ENCODE measurements at regions not wholly inside any gene's neighbourhood (a gene's known extent, or its start where the extent isn't known, plus 50 kb on each side); places are given as distances from the start of the nearest gene placed in this dataset.
"Not testable (repeated sequence)": the region's sequence is repeated elsewhere in the genome, so short reads cannot be mapped to it uniquely, and the experiment has no call there.

- ATAC-seq, result not testable (repeated sequence)
These were observed 109.3 kb downstream of the GTF2IRD2B start for GRCh38 chr7:75201606-75202079.

GRCh38 chr7:75205367-75206085, 113.1 kb downstream of the GTF2IRD2B start:
- ATAC-seq, result not testable (repeated sequence)

- ATAC-seq, result not testable (repeated sequence)
These were observed 123.1 kb downstream of the GTF2IRD2B start for GRCh38 chr7:75215460-75215859.

- ATAC-seq, result not testable (repeated sequence)
These were observed 124.6 kb downstream of the GTF2IRD2B start for GRCh38 chr7:75216963-75217362.

GRCh38 chr7:75226102-75226501, 133.7 kb downstream of the GTF2IRD2B start:
- not testable (repeated sequence) for ATAC-seq

GRCh38 chr7:75229558-75229957, 137.2 kb downstream of the GTF2IRD2B start:
- not testable (repeated sequence) for ATAC-seq

- ATAC-seq, result not testable (repeated sequence)
These were observed 138.2 kb downstream of the GTF2IRD2B start for GRCh38 chr7:75230558-75230957.

- not testable (repeated sequence) for ATAC-seq
These were observed 142.9 kb downstream of the GTF2IRD2B start for GRCh38 chr7:75235092-75235826.

GRCh38 chr7:75235827-75236167, 143.4 kb downstream of the GTF2IRD2B start:
- not testable (repeated sequence) for ATAC-seq

GRCh38 chr7:75237255-75238187, 145.1 kb downstream of the GTF2IRD2B start:
- peak; percentile 94 to 95 for ATAC-seq

- ATAC-seq, result not testable (repeated sequence)
These were observed 145.9 kb downstream of the GTF2IRD2B start for GRCh38 chr7:75238309-75238708.

GRCh38 chr7:75243638-75244037, 151.2 kb downstream of the GTF2IRD2B start:
- not testable (repeated sequence) for ATAC-seq

- ATAC-seq, result not testable (repeated sequence)
These were observed 147.2 kb upstream of the TRIM73 start for GRCh38 chr7:75248216-75248615.

- ATAC-seq, result not testable (repeated sequence)
These were observed 141.2 kb upstream of the TRIM73 start for GRCh38 chr7:75254238-75254637.

- not testable (repeated sequence) for ATAC-seq
These were observed 138.0 kb upstream of the TRIM73 start for GRCh38 chr7:75257442-75257841.

GRCh38 chr7:75259454-75260003, 135.9 kb upstream of the TRIM73 start:
- not testable (repeated sequence) for ATAC-seq

GRCh38 chr7:75261660-75262059, 133.8 kb upstream of the TRIM73 start:
- ATAC-seq, result not testable (repeated sequence)

GRCh38 chr7:75268158-75268557, 127.3 kb upstream of the TRIM73 start:
- not testable (repeated sequence) for ATAC-seq

- not testable (repeated sequence) for ATAC-seq
These were observed 126.3 kb upstream of the TRIM73 start for GRCh38 chr7:75269159-75269558.

- ATAC-seq, result peak in 1 of 2 donors; percentile 51
These were observed 121.3 kb upstream of the TRIM73 start for GRCh38 chr7:75274114-75274513.

Measured in activated CD4-positive, CD25-positive, alpha-beta regulatory T cell treated with anti-CD3 and anti-CD28 coated beads, Interleukin-2, amount 50 U/mL, for 24 hours (primary cell).